CD4-positive, alpha-beta T cell treated with Interleukin-2 at 100 ng/mL for 4 hours (primary cell): ENCODE measurements at regions not wholly inside any gene's neighbourhood (a gene's known extent, or its start where the extent isn't known, plus 50 kb on each side); places are given as distances from the start of the nearest gene placed in this dataset.

Experiments
- DNase-seq: peaks from one replicate; pipeline ENCODE4 v3.0.0-alpha.2; 2020; ENCODE audit warnings: low spot score

- no peak for DNase-seq
Observed at GRCh38 chr2:9082158-9082557, 78.7 kb upstream of the MBOAT2 start.

- no peak for DNase-seq
Observed at GRCh38 chr2:9081750-9082149, 78.3 kb upstream of the MBOAT2 start.

- no peak for DNase-seq
Observed at GRCh38 chr2:9078405-9078804, 74.9 kb upstream of the MBOAT2 start.

- no peak for DNase-seq
Observed at GRCh38 chr2:9077691-9078090, 74.2 kb upstream of the MBOAT2 start.

GRCh38 chr2:9076755-9077154 is 73.3 kb upstream of the MBOAT2 start:
- no peak for DNase-seq

- no peak for DNase-seq
Observed at GRCh38 chr2:9076210-9076609, 72.7 kb upstream of the MBOAT2 start.

- DNase-seq = no peak
Observed at GRCh38 chr2:9074930-9075329, 71.4 kb upstream of the MBOAT2 start.

GRCh38 chr2:9071584-9072124 is 68.2 kb upstream of the MBOAT2 start:
- DNase-seq = no peak

GRCh38 chr2:9071032-9071431 is 67.5 kb upstream of the MBOAT2 start:
- no peak for DNase-seq

GRCh38 chr2:9069543-9069942 is 66.1 kb upstream of the MBOAT2 start:
- DNase-seq = no peak

GRCh38 chr2:9065901-9066300 is 62.4 kb upstream of the MBOAT2 start:
- no peak for DNase-seq

GRCh38 chr2:9063023-9063606 is 59.6 kb upstream of the MBOAT2 start:
- DNase-seq = no peak

GRCh38 chr2:9060819-9061218 is 57.3 kb upstream of the MBOAT2 start:
- DNase-seq = no peak

GRCh38 chr2:9057939-9058761 is 54.7 kb upstream of the MBOAT2 start:
- no peak for DNase-seq

- DNase-seq = no peak
Observed at GRCh38 chr2:9055471-9055870, 52.0 kb upstream of the MBOAT2 start.

- DNase-seq = no peak
Observed at GRCh38 chr2:9053534-9053931, 50.0 kb upstream of the MBOAT2 start.
